Frontal cortex (tissue), 3 donors: ENCODE measurements at regions not wholly inside any gene's neighbourhood (a gene's known extent, or its start where the extent isn't known, plus 50 kb on each side); places are given as distances from the start of the nearest gene placed in this dataset.

ENCODE experiments used
- DNase-seq, 2 donors: peaks; one replicate each; pipeline ENCODE4 v3.0.0; 2012; ENCODE audit warnings: low spot score in 2 of 2
- FAIRE-seq: peaks from 2 replicates; lab custom pipeline; 2012; peaks lifted over from hg19 to GRCh38; lab: Jason Lieb, UNC
- donor health status: control.
- donor health status: control.
- donor health status: control.

DNA sequence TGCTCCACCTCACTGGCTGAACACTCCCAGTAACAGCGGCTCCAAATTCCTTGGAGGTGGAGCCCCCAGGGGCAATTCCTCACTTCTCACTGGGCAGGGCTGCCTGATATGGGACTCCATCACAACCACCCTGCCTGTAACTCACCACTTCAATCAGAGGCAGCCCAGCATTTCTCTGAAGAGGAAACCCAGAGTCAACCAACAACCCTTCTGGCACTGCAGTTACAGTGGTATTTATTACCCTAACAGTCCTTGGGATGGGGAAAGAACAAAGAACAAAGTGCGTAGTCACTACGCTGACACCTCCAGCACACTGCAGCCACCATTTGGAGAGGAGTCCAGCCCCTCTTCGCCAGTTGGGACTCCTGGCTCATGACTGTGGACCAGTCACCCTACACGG lies 85.7 kb upstream of the GALNT13 start:
- FAIRE-seq (no peak), DNase-seq (no peak)

DNA sequence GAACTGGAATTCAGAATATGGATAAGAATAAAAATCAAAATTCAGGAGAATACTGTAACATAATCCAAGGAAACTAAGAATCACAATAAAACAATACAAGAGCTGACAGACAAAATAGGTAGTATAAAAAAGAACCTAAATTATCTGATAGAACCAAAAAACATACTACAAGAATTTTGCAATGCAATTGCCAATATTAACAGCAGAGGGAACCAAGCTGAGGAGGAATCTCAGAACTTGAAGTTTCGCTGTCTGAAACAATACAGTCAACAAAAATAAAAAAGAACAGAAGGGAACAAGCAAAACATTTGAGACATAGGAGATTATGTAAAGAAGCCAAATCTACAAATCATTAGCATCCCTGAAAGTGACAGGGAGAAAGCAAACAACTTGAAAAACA lies 84.1 kb upstream of the GALNT13 start:
- DNase-seq (no peak), FAIRE-seq (peak; percentile 30)

DNA sequence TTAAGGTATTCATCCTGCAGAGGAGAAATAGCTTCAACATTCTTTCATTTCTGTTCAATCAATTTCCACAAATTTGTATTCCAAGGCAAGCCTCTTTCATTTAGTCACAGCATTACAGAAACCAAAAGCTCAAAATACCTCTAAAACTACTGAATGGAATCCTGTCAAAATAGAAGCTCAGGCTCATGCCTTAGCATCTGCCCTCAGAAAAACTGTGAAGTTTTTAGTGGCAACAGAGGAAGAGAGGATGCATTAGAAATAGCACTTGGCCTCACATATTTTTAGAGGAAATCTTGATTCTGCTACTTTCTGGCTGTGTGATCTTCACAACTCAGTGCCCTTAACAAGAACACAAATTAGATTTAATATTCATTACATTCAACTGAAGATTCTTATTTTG lies 69.1 kb upstream of the GALNT13 start:
- FAIRE-seq = no peak
- no peak for DNase-seq

DNA sequence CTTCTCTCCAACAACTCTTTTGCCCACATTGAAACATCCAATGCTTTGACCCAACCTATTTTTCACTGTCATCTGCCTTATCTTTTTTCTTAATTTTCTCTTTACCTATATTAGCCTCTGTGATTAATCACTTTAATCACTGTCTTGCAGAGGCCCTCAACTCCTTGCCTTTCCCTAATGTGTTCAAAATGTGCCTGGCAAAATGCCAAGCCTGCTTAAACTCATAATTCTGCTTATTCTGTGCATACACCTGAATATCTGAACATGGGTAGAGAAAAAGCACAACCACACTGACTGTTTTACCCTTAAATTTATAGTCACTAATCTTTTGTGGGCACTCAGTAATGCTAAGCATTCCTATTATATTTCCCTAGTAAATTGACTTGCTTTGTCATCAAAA lies 63.0 kb upstream of the GALNT13 start:
- FAIRE-seq (no peak), DNase-seq (no peak)

DNA sequence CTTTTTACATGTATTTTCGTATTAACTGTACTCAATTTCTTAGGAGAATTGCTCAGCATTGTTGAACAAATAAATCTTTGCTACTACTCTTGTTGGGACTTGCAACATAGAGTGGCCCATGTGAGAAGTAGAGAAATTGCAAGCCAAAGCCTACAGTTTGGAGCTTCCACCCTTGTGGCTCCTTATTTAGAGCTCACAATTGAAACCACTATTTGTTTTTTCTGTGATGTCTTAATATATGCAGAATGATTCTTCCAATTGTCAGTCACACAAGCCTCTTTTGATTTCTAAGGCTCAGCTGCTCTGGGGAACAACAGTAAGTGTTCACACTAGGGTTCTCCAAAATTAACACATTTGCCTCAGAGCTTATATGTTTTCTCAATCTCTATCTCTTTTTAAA lies 60.2 kb upstream of the GALNT13 start:
- DNase-seq = peak in 1 of 2 donors; percentile 9
- FAIRE-seq = peak; percentile 55

DNA sequence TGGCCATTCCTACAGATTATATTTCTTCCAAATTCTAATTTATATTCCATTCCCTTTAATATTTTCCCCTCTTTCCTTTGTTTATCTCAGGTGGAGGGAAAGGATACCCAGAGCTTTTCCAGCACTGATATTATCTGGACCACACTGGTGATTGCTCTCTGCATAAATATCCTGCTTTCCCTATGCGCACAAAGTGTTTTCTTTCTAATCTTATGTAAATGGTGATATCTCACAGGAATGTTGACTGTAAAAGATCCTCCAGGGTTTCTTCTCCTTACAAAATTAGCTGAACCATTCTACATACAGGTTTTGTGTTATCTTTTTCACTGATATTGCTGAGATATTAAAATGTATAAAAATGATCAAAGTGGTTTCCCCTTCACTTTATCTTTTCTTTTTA lies 59.1 kb upstream of the GALNT13 start:
- FAIRE-seq (no peak), DNase-seq (no peak)

DNA sequence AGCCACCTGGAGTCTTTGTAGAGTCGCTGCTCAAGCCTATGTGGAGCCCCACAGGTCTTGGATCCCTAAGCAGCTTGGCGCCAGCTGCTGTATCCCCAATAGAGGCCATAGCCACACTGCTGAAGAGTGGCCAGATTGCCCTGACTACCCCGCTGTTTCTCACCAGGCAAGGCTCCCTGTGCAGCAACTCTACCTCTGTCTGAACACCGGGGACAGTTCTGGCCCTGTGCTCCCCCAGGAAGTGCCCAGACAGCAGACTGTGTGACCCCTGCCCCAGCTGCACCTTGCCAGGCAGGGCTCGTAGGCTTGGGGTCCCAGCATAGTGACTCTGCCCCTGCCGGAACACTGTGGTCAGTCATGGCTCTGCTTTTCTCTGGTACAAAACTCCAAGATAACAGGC lies 53.5 kb upstream of the GALNT13 start:
- DNase-seq (no peak), FAIRE-seq (no peak)

DNA sequence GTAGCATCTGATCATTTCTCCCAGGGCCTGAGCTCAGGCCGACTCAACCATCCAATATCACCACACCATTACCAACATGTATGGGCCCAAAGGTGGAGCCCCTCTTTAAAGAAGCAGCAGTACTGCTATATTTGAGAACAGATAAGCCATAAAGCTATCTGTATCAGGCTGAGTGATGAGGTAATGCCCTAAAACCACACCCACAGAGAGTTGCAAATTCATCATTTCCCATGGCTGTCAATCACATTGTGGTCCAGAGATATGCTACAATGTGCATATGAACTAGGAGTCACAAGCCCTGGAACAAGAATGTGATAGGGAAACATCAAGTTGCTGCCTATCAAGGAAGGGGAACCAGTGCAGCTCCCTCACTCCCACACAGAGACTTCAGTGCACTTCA lies 52.6 kb upstream of the GALNT13 start:
- no peak for DNase-seq
- FAIRE-seq = no peak

DNA sequence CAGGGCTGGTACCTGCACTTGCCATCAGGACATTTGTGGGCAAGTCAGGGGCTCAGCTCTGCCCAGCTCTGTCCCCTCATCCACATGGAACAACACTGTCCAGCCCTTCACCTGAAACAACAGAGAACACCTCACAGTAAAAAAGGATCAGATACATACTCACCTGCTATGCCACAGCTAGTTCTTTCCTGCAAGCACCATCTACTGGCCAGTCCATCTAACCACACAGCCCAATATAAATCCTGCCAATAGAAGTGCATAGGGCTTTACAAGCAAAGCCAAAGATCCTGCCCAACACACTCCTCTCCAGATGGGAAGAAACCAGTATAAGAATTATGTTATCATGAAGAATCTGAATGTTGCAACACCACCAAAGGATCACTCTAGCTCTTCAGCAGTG lies 52.2 kb upstream of the GALNT13 start:
- DNase-seq = no peak
- FAIRE-seq = no peak
